GM19043 (cell line): ENCODE measurements at regions not wholly inside any gene's neighbourhood (a gene's known extent, or its start where the extent isn't known, plus 50 kb on each side); places are given as distances from the start of the nearest gene placed in this dataset.

Experiments used
- ATAC-seq: cut with Tn5 transposase; IDR thresholded peaks from one replicate; pipeline ENCODE4 v1.9.1; 2021; ENCODE audit warnings: low read depth; ENCODE audit not compliant: unreplicated experiment

DNA sequence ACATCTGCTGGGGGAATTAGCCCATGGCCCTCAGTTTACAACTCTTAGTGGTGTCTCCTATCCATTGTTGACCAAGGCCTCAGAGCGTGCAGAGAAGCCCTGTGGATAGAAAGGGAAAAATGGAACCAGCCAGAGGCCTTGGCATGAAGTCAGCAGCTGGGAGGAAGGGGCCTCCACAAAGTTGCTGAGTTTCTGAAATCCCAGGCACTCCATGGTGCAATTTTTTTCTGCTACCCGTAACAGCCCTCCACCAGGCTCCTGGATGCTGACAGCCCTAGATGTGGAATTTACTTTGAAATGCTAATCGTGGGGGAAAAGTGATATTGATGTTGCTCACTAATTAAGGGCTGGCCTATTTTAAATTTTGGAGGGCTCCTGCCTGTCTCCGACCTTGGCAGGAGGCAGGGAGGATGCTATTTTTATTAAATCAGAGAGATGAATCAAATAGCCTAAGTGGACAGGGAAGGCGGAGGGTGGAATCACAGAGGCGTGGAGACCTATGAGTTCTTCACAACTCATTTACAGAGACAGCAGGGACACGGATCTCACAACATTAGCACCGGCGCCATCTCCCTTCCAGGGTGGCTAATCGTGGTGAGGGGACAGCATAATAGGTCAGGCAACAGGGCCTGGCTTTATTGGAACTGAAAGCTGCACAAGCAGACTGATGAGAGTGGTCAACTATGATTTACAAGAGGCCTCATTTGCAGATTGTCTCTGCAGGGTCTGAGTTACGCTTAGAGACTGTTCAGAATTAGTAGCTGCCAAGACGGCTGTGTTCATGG lies 99.8 kb upstream of the WSCD2 start:
- ATAC-seq, result no peak

DNA sequence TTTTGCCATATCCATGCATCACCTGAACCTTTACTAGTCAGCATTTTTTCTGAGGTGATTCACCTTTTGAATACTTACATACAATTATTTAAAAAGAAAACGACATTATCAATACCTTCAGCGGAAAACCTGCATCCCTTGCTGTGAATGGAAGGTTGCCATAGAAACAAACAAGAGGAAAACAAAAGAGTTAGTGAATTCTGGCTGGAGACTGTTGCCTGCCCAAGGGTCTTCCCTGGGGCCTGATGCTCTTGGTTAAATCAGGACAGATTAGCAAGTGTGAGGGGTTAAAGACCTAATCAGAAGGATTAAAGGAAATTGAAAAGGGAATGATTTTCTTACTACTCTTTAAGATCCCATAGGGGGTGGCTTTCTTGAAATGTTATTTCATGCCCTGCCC lies 96.0 kb upstream of the WSCD2 start:
- ATAC-seq, result no peak

DNA sequence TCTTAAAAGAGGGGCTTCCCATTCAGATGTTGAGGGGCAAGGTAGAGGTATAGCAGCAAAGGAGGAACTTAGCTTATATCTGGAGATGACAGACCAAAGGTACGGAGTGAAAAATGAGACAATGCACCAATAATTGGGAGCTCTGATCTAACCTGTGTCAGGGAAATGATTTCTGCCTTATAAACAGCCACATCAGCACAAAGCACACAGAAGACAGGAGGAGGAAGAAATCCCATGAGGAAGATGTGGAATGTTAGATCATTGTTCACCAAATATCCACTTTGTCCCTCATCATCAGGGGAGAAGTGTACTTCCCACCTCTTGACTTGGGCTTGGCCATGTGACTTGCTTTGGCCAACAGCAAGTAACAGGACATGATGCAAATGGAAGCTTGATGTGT lies 93.7 kb upstream of the WSCD2 start:
- no peak for ATAC-seq

DNA sequence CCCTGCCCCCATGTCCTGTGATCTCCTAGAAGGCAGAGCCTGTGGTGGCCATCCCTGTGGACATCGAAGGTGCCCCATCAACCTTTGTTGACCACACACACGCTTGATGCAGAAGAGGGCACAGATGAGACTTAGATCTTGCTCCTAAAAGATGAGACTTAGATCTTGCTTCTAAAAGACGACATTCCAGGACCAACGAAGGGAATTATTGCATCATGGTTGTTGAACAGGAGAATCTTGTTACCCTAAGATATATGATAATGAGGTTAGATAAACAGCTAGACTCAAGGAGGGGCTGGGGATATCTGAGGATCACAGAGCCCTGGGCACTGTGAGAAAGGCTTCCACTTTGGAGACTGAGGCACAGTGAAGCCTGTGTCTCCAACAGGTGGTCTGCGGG lies 91.1 kb upstream of the WSCD2 start:
- ATAC-seq, result no peak

DNA sequence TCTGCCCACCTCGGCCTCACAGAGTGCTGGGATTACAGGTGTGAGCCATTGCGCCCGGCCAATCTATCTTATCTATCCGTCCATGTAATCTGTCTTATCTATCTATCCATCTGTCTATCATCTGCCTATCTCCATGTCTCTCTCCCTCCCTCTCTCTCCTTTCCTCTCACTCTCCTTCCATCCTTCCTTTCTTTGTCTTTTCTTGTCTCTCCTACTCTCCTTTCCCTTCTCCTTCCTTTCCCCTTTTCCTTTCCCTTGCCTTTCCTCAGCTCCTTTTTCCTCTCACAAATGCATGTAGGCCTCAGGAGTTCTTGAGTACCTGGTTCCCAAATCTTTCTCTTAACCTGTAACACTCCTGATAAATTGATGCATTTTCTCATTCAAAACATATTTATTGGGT lies 89.3 kb upstream of the WSCD2 start:
- ATAC-seq, result no peak

DNA sequence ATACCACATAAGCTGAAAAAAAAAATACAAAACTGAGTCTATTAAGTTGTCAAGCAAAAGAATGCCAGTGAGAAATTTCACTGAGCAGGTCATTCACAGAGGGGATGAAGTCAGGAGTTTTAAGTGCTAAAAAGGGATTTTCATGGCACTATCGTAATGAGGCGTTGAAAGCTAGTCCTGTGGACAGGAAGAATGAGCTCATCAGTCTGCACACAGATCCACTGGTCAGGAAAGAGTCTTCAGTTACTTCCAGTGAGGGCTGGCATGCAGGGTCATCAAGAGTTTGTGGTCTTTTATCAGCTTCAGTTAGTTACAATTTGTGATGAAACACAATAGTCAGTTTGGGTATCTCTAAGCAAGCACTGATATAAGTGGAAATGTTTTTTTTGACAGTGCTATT lies 88.1 kb upstream of the WSCD2 start:
- no peak for ATAC-seq

DNA sequence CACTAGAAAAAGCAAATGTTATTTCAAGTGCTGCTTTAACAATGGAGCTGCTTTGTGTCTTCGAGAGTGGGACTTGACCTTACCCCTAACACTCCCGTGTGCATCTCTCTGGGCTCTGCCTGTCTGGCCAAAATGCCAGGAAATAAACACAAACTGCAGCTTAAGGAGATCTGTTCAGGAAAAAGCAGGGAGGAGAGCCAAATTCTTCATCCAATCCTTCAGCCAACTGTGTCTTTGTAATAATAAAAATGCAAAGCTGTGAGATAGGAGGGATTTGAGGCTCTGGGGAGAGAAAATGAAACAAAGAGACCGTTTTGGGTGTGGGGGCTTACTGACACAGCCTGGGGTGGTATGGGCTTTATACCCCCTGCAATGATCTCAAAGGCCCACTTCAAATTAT lies 85.8 kb upstream of the WSCD2 start:
- ATAC-seq, result no peak

DNA sequence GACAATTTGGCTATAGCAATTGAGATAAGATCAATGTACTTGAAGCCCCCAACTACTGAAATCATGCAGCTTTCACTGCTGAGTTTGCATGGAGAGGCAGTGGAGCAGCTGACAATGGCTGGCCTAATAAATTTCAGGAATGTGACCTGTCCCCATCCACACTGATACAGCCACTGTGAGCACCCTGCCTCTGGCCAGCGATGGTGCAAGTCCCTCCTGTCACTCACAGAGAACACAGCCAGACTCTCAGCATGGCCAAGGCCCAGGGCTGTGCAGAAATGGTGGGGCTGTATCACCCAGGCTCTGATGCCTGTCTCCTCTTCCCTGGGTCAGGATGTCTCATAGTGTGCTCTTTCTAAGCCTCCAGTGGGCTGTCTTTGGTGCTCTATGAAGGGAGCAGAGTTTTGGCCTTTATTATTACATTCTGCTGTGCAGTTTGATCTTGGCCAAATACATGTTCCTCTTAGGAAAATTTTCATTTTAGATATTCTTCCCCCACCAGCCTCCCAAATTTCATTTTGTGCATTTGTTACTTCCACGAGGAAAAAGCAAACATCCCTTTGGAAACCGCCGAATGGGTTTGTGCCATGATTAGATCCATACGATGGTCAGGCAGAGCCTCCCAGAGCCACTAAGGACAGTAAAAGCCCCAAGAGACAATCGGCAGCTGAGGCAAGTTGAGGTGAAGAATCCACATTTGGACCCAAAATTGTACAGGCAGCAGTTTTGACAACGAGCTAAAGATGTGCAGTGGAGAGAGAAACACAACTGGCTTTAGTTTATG lies 85.1 kb upstream of the WSCD2 start:
- ATAC-seq, result no peak

DNA sequence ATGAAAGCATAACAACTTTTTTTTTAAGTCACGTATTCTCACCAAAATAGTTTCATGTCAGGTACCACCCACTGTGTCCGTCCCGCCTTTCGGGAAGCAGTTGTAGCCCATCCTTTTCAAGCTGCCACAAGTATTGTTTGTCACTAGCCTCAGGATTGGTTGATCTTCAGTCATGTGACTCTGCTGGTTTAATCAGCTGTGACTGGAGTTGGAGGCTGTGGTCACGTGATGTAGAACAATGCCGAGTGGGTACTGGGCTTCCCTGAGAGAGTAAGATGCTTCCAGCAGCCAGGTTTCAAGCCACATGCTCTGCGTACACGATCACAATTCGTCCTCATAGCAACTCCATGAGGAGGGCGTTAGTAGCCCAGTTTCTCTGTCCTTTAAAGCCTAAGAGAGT lies 83.0 kb upstream of the WSCD2 start:
- no peak for ATAC-seq

DNA sequence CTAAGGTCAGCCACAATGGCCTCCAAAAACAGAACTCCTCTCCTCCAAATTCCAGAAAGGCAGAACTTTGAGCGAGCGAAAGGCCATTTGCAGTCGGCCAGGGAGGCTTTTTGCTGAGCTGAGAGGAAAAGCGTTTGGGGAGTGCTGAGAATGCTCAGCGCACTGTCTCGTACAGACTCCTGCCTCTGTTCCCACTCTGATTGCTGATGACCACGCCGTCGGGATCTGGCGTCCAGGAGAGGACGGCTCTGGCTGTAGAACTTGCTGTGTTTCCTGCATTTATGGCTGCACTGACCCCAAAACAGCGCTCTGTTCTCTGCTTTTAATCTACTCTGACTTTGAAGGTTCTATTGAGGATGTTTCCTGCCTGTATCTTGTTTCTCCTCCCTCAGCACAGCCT lies 82.4 kb upstream of the WSCD2 start:
- ATAC-seq, result no peak

DNA sequence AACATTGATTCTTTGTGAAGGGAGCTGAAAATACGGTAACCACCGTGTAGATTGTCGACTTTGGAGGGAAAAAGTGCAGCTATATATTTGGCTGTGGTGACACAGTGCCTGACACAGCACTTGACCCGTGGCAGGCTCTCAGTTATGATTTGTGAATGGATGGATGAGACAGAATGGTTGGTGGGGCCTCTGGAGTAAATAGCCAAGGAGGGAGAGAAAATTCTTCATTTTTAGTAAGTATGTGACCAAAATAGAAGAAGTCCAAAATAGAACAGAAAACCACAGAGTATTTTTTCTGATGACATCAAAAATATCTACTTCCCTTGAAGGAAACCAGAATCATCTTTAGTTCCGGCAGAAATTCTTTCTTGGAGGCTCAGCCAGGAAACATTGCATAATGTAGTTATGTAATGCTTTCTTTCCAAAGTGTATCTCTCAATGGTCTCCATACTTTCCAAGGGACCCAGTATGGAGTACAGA lies 82.0 kb upstream of the WSCD2 start:
- no peak for ATAC-seq

DNA sequence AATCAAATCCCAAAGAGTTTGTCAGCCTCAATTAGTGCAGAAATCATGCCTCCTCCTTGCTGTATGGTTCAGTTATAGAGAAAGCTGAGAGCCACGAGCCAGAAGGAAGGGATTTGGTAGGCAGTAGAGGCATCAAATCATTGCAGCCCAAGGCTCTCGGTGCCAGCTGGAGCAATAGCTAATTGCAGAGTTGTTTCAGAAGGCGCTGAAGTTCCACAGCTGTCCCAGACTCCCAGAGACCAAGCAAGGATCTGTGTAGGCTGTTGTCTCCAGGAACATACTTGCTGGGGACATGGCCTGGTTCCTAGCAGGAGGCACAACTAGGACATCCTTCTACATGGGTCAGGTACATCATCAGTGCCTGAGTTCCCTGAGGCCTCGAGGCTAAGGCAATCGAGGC lies 80.4 kb upstream of the WSCD2 start:
- no peak for ATAC-seq

DNA sequence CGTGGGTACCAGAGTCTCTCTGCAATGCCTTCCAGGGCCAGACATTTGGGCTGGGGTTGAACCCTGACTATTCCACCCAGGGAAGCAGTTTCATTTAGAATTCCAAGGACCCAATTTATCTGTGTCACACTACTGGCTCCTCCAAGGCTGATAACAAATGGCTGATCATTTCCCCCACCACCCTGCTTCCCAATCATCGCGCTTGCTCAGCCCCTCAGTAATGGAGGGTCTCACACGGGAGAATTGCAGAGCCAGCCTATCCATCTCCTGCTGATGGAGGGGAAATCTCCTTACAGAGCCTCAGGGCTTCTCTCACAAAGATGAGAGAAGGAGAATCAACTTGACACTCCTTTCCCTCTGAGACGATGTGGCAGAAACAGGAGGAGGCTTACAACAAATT lies 78.4 kb upstream of the WSCD2 start:
- ATAC-seq, result no peak

DNA sequence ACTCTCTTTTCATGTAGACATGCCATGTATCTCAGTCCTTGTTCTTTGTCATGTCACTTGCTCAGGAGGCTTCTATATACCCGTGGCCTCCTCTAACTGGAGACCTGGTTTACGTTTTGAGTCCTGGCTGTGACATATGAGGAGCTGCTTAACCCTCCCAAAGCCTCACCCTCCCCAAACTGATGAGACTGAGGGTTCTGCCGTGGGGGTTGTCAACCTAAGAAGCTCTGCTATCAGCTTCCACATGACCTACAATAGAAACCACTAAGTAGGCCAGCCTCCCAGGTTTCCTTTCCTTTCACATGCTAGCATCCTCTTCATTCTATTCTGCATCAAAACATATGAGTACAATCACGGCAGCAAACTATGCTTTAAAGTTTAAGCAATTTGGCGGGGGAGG lies 76.8 kb upstream of the WSCD2 start:
- no peak for ATAC-seq

DNA sequence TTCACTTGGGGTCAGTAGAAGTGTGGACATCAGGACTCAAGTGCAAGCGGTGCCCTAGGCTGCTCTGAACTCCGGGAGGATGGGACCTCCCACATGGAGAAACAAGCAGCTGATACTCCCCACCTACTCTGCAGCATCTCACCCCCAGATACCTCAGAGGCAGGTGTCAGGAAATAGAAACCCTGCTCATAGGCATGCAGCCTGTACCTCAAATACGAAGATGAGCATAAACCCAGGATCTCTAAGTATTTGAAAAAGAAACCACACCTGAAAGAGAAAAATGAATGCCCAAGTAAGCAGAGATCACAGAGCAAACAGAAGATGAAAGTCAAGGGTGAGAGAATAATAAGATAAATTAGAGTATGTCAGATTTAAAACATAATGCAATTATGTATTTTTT lies 75.6 kb upstream of the WSCD2 start:
- no peak for ATAC-seq

DNA sequence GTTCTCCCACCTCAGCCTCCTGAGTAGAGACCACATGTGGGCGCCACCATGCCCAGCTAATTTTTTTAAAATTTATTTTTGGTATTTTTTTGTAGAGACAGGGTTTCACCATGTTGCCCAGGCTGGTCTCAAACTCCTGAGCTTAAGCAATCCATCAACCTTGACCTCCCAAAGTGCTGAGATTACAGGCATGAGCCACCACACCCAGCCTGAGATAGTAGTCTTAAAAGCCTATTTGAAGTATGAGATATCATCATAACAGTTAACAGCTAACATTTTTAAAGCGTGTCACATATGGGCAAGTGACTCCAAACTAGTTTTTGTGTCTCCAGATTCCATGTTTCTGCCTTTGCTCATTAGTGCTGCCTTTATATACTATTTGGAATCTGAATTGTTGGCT lies 74.6 kb upstream of the WSCD2 start:
- no peak for ATAC-seq

DNA sequence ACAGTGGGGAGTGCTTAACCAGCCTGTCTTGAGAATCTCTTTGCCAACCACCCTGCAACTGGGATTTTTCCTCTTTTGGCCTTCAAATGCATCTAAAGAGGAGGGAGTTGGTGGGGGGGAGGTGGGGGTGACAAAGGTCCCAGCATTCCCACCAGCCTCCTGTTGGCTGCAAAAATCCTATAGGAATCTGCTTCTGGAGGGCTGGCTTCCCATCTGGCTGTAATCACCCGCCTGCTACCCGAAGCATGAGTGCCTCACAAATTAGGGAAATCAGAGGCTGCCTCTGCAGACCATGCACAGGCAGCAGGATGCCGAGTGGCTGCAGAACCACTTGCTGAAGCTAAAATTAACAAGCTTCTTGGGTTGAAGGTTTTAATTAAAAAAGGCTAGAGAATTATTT lies 73.9 kb upstream of the WSCD2 start:
- ATAC-seq, result no peak

DNA sequence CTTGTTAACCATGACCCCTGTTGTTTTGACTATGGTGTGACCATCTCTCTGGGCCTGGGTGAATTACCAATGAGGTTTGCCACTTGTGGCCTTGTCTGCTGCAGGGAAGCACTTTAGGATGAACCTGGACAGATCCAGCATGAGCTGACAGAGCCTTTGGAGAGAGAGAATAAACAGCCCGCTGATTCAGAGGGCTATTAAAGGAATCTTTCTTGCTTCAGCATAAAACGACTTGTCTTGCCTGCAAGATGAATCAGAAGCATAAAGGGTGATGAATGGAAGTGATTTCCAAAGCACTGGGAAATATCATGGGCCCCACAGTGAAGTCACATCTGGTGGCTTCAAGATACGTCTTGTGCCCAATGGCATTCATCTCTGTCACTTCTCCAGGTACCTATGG lies 69.0 kb upstream of the WSCD2 start:
- ATAC-seq, result no peak

DNA sequence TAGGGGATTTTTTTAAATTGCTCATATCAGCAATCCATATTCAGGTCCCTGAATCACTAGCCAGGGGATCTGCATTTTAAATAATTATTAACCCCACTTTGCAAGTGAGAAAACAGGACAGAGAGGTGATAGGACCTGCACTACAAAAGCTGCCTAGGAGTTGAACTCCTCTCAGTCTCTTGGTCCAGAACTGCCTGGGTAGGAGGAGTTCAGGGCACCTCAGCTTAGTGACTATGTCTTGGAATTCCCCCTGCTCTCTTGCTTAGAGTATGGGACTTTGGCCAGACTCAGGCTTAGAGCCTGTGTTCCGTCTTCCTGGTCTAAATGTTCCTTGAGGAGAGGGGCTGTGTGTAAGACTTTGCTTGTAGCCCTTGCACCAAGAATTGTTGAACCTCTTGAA lies 68.2 kb upstream of the WSCD2 start:
- no peak for ATAC-seq

DNA sequence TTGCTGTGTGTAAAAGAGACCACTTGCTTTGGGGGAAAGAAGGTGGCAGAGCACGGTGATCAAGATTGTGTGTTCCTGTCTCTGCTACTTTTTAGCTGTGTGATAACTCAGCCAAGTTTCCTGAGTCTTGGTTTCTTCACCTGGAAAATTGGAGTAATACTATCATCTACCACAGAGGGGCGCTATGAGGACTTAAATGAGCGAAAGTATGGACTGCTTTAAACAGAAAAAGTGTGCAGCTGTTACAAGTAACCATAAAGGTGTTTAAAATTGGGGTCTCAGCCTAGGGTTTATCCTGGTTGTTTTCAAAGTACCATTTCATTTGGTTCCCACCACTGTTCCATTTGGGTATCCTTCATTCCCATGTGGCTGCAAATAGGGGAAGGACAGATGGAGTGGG lies 65.9 kb upstream of the WSCD2 start:
- no peak for ATAC-seq

DNA sequence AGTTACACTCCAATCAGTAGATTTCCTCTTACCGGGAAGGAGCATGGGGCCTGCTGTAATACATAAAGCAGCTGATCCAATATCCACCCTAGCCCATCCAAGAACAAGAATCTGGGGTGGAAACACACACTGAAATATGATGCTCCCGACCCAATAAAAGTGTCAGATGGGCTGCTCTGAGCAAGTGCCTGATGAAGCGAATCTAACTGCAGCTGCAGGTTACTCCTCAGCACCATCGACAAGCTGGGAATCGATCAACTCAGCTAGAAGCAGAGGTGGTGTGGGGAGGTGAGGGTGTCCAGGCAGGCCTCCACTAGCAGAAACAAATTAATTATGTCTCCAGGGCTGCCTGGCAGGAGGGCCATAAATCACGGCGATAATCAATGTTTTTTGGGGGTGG lies 64.0 kb upstream of the WSCD2 start:
- ATAC-seq, result no peak
